ENCODE measurements at regions not wholly inside any gene's neighbourhood (a gene's known extent, or its start where the extent isn't known, plus 50 kb on each side); places are given as distances from the start of the nearest gene placed in this dataset.

DNA sequence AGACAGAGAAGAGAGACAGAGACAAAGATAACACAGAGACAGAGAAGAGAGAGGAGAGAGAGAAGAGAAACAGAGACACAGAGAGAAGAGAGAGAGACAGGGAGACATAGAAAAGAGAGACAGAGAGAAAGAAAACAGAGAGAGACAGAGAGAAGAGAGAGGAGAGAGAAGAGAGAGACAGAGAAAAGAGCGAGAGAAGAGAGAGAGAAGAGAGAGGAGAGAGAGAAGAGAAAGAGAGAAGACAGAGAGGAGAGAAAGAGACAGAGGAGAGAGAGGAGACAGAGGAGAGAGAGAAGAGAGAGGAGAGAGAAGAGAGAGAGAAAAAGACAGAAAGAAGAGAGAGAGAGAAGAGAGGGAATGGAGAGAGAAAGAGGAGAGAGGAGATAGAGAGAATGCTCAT is 601.1 kb upstream of the PRKX start:
- Histone ChIP-seq H3K27me3 (replicated peaks) (no peaks in the 10 kb centered on the region), H3K36me3 (replicated peaks) (no peaks in the 10 kb centered on the region), H3K4me3 (ENCODE audit: low read depth, low read length) (no peak overlapping the region), H3K27ac (no peak overlapping the region)
- in situ Hi-C loops (cut with HindIII; ENCODE audit: low pct_ligation_motif_present, low sequenced_read_pairs) = no loop called here
- no peak for TF ChIP-seq CTCF (IDR thresholded peaks at IDR 0.05; ENCODE audit: low read depth, low read length, missing control alignments)
- DNase-seq = no peak

GRCh38 chrX:4277122-4277521 is 563.7 kb upstream of the PRKX start:
- Histone ChIP-seq H3K4me3 (ENCODE audit: low read depth, low read length) (no peak overlapping the region), H3K27me3 (replicated peaks) (no peaks in the 10 kb centered on the region), H3K36me3 (replicated peaks) (no peaks in the 10 kb centered on the region), H3K27ac (no peak overlapping the region)
- no peak for DNase-seq
- in situ Hi-C loops (cut with HindIII; ENCODE audit: low pct_ligation_motif_present, low sequenced_read_pairs) = no loop called here
- TF ChIP-seq CTCF (IDR thresholded peaks at IDR 0.05; ENCODE audit: low read depth, low read length, missing control alignments) = no peak

DNA sequence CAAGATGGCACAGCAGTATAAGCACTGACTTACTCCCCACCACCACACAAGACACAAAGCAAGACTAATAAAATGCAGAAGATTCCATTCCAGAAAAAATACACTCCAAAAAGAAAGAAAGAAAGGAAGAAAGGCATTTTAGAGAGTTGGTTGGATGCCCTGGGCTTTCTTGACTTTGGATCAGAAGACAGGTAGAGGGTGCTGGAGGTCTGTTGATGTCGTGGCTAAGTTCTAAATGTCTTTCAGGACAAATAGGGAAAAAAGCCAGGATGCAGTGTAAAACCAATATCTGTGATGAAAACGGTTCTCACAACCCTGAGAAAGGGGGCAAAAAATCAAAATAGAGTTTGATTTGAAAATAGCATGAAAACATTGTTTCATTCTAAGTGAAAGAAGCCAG is 555.2 kb upstream of the PRKX start:
- Histone ChIP-seq H3K36me3 (replicated peaks) (no peaks in the 10 kb centered on the region), H3K27ac (no peak overlapping the region), H3K4me3 (ENCODE audit: low read depth, low read length) (no peak overlapping the region), H3K27me3 (replicated peaks) (no peaks in the 10 kb centered on the region)
- in situ Hi-C loops (cut with HindIII; ENCODE audit: low pct_ligation_motif_present, low sequenced_read_pairs) = no loop called here
- no peak for TF ChIP-seq CTCF (IDR thresholded peaks at IDR 0.05; ENCODE audit: low read depth, low read length, missing control alignments)
- no peak for DNase-seq

- DNase-seq = no peak
- H3K36me3 ChIP-seq (replicated peaks) = no peaks in the 10 kb centered on the region
- no peak for TF ChIP-seq CTCF (IDR thresholded peaks at IDR 0.05; ENCODE audit: low read depth, low read length, missing control alignments)
These were observed 551.6 kb upstream of the PRKX start for GRCh38 chrX:4265036-4265435.

GRCh38 chrX:4263030-4263803 is 549.8 kb upstream of the PRKX start:
- TF ChIP-seq CTCF (IDR thresholded peaks at IDR 0.05; ENCODE audit: low read depth, low read length, missing control alignments) = no peak
- no peaks in the 10 kb centered on the region for H3K27me3 ChIP-seq (replicated peaks)
- no peaks in the 10 kb centered on the region for H3K36me3 ChIP-seq (replicated peaks)
- in situ Hi-C loops (cut with HindIII; ENCODE audit: low pct_ligation_motif_present, low sequenced_read_pairs) = no loop called here
- no peak for DNase-seq
- H3K27ac ChIP-seq = no peak overlapping the region
- H3K4me3 ChIP-seq (ENCODE audit: low read depth, low read length) = no peak overlapping the region

More at GRCh38 chrX:4265036-4265435, 551.6 kb upstream of the PRKX start:
- Histone ChIP-seq H3K27ac (no peak overlapping the region), H3K4me3 (ENCODE audit: low read depth, low read length) (no peak overlapping the region), H3K27me3 (replicated peaks) (no peaks in the 10 kb centered on the region)
- in situ Hi-C loops (cut with HindIII; ENCODE audit: low pct_ligation_motif_present, low sequenced_read_pairs) = no loop called here

DNA sequence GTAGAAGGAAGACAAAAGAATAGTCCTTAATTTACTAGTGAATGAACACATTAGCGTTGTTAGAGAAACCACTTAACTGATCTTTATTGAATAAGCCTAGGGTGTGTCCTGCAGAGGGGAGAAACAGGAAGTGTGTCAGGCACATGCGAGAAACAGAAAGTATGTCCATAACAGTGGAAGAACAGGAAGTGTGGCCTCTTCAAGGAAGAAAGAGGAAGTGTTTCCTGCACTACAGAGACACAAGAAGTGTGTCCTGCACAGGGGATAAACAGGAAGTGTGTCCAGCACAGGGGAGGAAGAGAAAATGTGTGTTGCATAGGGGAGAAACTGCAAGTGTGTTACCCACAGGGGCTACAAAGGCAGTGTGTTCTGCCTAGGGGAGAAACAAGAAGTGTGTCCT is 539.6 kb upstream of the PRKX start:
- Histone ChIP-seq H3K4me3 (ENCODE audit: low read depth, low read length) (no peak overlapping the region), H3K27me3 (replicated peaks) (no peaks in the 10 kb centered on the region), H3K36me3 (replicated peaks) (no peaks in the 10 kb centered on the region), H3K27ac (no peak overlapping the region)
- no peak for DNase-seq
- TF ChIP-seq CTCF (IDR thresholded peaks at IDR 0.05; ENCODE audit: low read depth, low read length, missing control alignments) = no peak
- in situ Hi-C loops (cut with HindIII; ENCODE audit: low pct_ligation_motif_present, low sequenced_read_pairs) = no loop called here

All from brain microvascular endothelial cell (primary cell).